SH-SY5Y (cell line): ENCODE measurements at regions not wholly inside any gene's neighbourhood (a gene's known extent, or its start where the extent isn't known, plus 50 kb on each side); places are given as distances from the start of the nearest gene placed in this dataset.

Experiments
- GATA2 ChIP-seq: IDR thresholded peaks from 2 replicates; pipeline ENCODE4 v1.6.1; 2011; ENCODE audit warnings: mild to moderate bottlenecking, low read depth, low read length
- GATA3 ChIP-seq: IDR thresholded peaks from 2 replicates; pipeline ENCODE4 v1.6.1; 2011; ENCODE audit warnings: low read depth, mild to moderate bottlenecking, low read length, moderate library complexity

DNA sequence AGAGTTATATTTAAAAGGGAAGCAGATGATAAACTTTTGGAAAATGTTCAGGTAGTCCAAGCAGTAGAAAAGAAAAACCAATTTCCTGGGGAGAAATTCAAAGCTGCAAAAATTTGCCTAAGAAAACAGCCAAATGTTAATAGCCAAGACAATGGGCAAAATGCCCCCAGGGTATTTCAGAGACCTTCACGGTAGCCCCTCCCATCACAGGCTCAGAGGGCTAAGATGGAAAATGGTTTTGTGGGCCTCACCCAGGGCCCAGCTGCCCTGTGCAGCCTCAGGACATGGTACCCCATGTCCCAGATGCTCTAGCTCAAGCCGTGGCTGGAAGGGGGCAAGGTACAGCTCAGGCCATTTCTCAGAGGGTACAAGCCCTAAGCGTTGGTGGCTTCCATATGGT lies 391.0 kb downstream of the ZIC4 start:
- TF ChIP-seq GATA2: no peak
- TF ChIP-seq GATA3: no peak
